Breast epithelium (tissue), 4 donors: ENCODE measurements at regions not wholly inside any gene's neighbourhood (a gene's known extent, or its start where the extent isn't known, plus 50 kb on each side); places are given as distances from the start of the nearest gene placed in this dataset.

Experiments
- DNase-seq, 2 donors: peaks; one replicate each; pipeline ENCODE4 v3.0.0-alpha.2; 2019; ENCODE audit warnings: low spot score in 2 of 2
- H3K27ac ChIP-seq, 2 donors: fragments of 200-600 bp; sonication (generic) in 1 of 2; one replicate each; pipeline ENCODE4 v1.5.1; 2016 to 2019; ENCODE audit warnings: mild to moderate bottlenecking in 1 of 2
- H3K27me3 ChIP-seq, 2 donors: fragments of 200-600 bp; sonication (generic) in 1 of 2; one replicate each; pipeline versions ENCODE4 v1.5.1 to v1.6.0; 2017 to 2019; ENCODE audit warnings: control low read depth in 1 of 2, mild to moderate bottlenecking in 1 of 2
- H3K36me3 ChIP-seq: fragments of 200-600 bp; one replicate; pipeline ENCODE4 v1.5.1; 2019
- H3K4me1 ChIP-seq, 2 donors: fragments of 200-600 bp; sonication (generic); one replicate each; pipeline ENCODE4 v1.5.1; 2016 to 2019; ENCODE audit warnings: control low read depth in 1 of 2
- H3K4me3 ChIP-seq, 3 donors: fragments of 200-600 bp; sonication (generic); 1 replicate in 2 of 3; 2 replicates in 1 of 3; pipeline ENCODE4 v1.5.1; 2016 to 2019; ENCODE audit warnings: mild to moderate bottlenecking in 3 of 3, moderate library complexity in 2 of 3
- H3K9me3 ChIP-seq, 2 donors: fragments of 200-600 bp; sonication (generic) in 1 of 2; one replicate each; pipeline ENCODE4 v1.5.1; 2016 to 2019; ENCODE audit warnings: control low read depth in 1 of 2
- POLR2A ChIP-seq: fragments of 450-650 bp; IDR thresholded peaks from one replicate; pipeline ENCODE4 v1.6.1; 2016; ENCODE audit warnings: antibody characterized with exemption, mild to moderate bottlenecking, moderate library complexity
- POLR2AphosphoS5 ChIP-seq, 3 donors: sonication (generic); formaldehyde crosslinking; IDR thresholded peaks; one replicate each; pipeline ENCODE4 v1.6.1; 2017; ENCODE audit warnings: antibody characterized with exemption in 3 of 3
- intact Hi-C: fragments of 100-400 bp; cut with DNase I; formaldehyde crosslinking; loops from one replicate; pipeline ENCODE4 v1.15.1; 2023; ENCODE audit warnings: low total_unique reads
- TF ChIP-seq, protein P1 (sequence below), 3 donors: fragments of 450-650 bp; IDR thresholded peaks; one replicate each; pipeline ENCODE4 v1.5.1; 2016 to 2017; ENCODE audit warnings: antibody characterized with exemption in 3 of 3, mild to moderate bottlenecking in 3 of 3, moderate library complexity in 3 of 3

DNA sequence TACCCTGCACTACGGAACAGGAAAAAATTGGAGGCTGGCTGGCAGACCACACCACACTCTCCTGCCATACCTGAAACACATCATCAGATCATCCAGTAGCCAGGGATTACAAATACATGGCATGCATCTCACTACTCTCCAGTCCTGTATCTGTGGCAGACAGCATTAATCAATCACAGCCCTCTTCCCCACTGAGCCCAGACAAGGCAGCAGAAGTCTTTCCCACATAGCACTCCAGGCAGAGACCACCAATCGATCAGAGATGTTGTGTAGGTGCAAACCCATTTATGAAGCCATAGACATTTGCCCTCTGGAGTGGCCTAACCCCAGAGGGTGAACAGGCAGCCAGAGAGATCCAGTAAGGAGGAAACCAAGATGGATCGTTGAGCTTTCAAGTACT, 410.9 kb upstream of the PROK2 start:
- no peaks in the 10 kb centered on the region for H3K4me1 ChIP-seq
- DNase-seq, result no peak
- H3K4me3 ChIP-seq, result no peak overlapping the region
- intact Hi-C loops, result no loop called here
- H3K36me3 ChIP-seq, result no peaks in the 10 kb centered on the region
- H3K27me3 ChIP-seq, result no peaks in the 10 kb centered on the region
- peaks cover 0 to 4% of the 10 kb centered on the region in 2 donors for H3K9me3 ChIP-seq
- H3K27ac ChIP-seq, result no peak overlapping the region
- TF ChIP-seq, protein P1, sequence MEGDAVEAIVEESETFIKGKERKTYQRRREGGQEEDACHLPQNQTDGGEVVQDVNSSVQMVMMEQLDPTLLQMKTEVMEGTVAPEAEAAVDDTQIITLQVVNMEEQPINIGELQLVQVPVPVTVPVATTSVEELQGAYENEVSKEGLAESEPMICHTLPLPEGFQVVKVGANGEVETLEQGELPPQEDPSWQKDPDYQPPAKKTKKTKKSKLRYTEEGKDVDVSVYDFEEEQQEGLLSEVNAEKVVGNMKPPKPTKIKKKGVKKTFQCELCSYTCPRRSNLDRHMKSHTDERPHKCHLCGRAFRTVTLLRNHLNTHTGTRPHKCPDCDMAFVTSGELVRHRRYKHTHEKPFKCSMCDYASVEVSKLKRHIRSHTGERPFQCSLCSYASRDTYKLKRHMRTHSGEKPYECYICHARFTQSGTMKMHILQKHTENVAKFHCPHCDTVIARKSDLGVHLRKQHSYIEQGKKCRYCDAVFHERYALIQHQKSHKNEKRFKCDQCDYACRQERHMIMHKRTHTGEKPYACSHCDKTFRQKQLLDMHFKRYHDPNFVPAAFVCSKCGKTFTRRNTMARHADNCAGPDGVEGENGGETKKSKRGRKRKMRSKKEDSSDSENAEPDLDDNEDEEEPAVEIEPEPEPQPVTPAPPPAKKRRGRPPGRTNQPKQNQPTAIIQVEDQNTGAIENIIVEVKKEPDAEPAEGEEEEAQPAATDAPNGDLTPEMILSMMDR (IDR thresholded peaks at IDR 0.05), result no peak
- TF ChIP-seq POLR2AphosphoS5 (IDR thresholded peaks at IDR 0.05) (no peak), POLR2A (no peak)

DNA sequence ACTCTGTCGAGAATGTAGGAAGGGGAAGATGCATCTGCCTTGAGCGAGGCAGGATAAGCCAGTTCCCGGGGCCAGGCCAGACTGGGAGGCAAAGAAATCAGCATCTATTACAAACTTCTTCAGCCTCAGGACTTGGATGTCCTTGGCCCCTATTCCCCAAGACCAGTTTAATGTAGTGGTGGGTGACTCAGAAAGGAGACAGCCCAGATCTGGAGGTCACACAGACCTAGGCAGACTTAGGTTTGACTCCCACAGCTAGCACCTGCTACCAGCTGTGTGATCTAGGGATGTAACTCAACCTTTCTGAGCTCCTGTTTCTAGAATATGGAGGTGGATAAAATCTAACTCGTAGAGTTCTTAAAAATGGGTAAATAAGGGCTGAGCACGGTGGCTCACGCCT, 409.5 kb upstream of the PROK2 start:
- no peaks in the 10 kb centered on the region for H3K36me3 ChIP-seq
- DNase-seq, result no peak
- H3K9me3 ChIP-seq, result peaks cover 0 to 4% of the 10 kb centered on the region in 2 donors
- TF ChIP-seq POLR2A (no peak), POLR2AphosphoS5 (IDR thresholded peaks at IDR 0.05) (no peak)
- TF ChIP-seq, protein P1 (IDR thresholded peaks at IDR 0.05), result no peak
- no peaks in the 10 kb centered on the region for H3K27me3 ChIP-seq
- H3K4me3 ChIP-seq, result no peak overlapping the region
- H3K4me1 ChIP-seq, result no peaks in the 10 kb centered on the region
- no peak overlapping the region for H3K27ac ChIP-seq
- intact Hi-C loops, result no loop called here

DNA sequence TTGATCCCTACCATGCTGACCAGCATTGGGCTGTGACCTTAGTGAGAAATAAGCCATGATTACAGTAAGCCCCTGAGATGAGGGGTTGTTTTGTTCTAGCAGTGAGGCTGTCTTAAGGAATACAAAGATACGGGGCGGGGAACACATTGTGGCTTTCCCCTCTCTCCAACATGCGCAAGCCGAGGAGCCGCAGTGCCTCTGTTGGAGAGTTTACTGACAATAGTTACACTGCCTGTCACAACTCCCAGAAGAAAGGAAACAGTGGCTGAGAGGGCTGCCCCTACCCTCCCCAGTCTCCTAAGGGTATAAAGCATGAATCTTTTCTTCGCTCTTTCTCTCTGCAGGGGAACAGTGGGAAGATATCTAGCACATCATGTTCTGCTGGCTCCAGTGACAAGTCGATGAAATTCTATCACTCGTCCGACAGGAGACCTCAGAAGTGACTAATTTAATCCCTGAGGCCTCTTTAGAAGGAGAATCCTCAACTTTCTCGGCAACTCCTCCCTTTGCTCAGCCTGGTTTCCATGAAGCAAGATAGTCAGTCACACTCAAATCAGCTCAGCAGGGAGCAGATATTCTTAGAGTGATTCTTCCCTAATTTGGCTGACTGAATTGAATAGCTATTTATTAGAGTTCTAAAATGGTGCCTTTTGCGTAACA, 409.0 kb upstream of the PROK2 start:
- intact Hi-C loops, result no loop called here
- Histone ChIP-seq H3K9me3 (peaks cover 0 to 4% of the 10 kb centered on the region in 2 donors), H3K4me1 (no peaks in the 10 kb centered on the region), H3K27me3 (no peaks in the 10 kb centered on the region), H3K27ac (no peak overlapping the region), H3K36me3 (no peaks in the 10 kb centered on the region), H3K4me3 (no peak overlapping the region)
- DNase-seq, result no peak
- TF ChIP-seq POLR2A (no peak), POLR2AphosphoS5 (IDR thresholded peaks at IDR 0.05) (no peak)
- TF ChIP-seq, protein P1 (IDR thresholded peaks at IDR 0.05), result no peak

DNA sequence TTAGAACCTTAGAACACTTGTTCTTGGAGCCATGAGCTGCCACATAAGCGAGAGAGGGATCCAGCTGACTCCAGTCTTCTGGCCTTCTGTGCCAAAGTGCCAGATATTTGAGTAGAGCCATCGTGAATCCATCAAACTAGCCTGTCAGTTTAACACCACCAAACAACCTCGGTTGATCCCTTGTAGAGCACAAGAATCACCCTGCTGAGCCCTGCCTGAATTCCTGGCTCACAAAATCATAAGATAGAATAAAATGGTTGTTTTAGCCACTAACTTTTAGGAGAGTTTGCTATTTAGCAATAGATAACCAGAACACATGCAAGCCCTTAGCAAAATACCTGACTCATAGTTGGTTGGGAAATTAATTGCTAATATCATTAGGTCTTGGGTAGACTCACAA, 407.6 kb upstream of the PROK2 start:
- no peaks in the 10 kb centered on the region for H3K27me3 ChIP-seq
- no peak for TF ChIP-seq POLR2A
- H3K4me1 ChIP-seq, result no peaks in the 10 kb centered on the region
- peaks cover 0 to 4% of the 10 kb centered on the region in 2 donors for H3K9me3 ChIP-seq
- intact Hi-C loops, result no loop called here
- no peak for DNase-seq
- no peaks in the 10 kb centered on the region for H3K36me3 ChIP-seq
- H3K4me3 ChIP-seq, result no peak overlapping the region
- no peak overlapping the region for H3K27ac ChIP-seq

DNA sequence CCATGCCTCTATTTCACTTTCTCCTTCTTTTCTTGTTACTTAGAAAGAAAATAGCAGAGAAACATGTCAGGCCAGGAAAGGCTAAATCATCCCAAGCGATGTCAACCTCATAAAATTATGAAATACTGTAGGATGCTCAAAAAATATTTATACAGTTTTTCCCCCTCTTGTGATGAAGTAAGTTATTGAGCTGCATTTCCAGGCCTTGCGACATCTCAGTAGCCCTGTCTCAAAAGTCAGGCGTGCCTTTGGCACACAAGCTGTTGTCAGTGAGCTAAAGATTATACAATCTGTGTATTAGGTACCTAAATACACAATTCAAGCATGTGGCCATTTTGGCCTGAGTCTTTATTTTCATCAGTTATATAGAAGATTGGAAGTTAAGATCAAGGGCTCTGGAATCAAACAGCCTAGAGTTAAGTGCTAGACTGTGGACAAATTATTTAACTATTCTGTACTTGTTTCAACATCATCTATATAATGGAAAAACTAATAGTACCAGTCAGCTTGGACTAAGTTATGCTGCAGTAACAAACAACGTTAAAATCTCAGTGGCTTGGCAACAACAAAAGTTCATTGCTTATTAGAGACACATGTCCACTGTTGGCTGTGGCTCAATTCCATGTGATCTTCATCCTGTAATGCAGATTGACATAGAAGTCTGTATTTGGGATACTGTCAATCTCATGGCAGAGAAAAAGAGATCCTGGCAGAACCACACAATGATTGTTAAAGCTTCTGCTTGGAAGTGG, 406.4 kb upstream of the PROK2 start:
- TF ChIP-seq POLR2A (no peak), POLR2AphosphoS5 (IDR thresholded peaks at IDR 0.05) (no peak)
- TF ChIP-seq, protein P1 (IDR thresholded peaks at IDR 0.05), result no peak
- Histone ChIP-seq H3K36me3 (no peaks in the 10 kb centered on the region), H3K4me1 (no peaks in the 10 kb centered on the region), H3K27me3 (no peaks in the 10 kb centered on the region), H3K9me3 (peaks cover 0 to 4% of the 10 kb centered on the region in 2 donors), H3K4me3 (no peak overlapping the region), H3K27ac (no peak overlapping the region)
- no peak for DNase-seq
- intact Hi-C loops, result no loop called here
